CD4-positive, alpha-beta T cell treated with Interleukin-10 for 1 hour (primary cell): ENCODE measurements at regions not wholly inside any gene's neighbourhood (a gene's known extent, or its start where the extent isn't known, plus 50 kb on each side); places are given as distances from the start of the nearest gene placed in this dataset.
"Not testable (repeated sequence)": the region's sequence is repeated elsewhere in the genome, so short reads cannot be mapped to it uniquely, and the experiment has no call there.

Source experiments
- DNase-seq: peaks from one replicate; pipeline ENCODE4 v3.0.0-alpha.2; 2020

DNA sequence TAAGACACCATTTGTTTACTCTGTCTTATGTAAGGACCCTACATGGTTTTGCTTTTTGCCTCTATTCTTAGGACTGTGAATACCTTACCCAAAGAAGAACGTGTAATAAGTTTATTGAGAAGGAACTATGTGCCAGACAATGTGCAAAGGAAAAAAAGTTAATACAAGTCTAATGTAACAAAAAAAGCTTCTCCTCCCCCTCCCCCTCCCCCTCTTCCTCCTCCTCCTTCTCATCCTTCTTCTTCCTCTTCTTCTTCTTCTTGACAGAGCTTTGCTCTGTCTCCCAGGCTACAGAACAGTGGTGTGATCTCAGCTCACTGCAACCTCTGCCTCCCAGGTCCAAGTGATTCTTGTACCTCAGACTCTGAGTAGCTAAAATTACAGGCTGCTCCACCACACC lies 50.9 kb upstream of the MITF start:
- no peak for DNase-seq

DNA sequence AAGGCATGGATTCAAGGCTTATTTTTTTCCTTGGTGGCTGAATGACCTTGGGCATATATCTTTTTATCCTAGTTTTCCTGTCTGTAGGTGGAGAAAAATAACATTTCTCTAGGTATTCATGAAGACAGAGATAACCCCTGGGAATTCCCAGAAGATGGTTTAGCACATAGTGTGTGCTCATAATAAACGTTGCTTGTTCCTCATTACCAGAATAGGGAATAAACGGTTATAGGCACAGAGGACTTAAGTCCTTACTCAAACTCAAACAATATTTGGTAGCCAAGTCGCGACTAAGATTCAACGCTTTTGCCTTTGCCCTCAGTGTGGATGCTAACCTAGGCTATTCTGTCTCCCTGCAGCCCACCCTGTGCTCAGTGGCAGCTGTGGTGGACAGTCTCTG lies 51.6 kb upstream of the MITF start:
- no peak for DNase-seq

DNA sequence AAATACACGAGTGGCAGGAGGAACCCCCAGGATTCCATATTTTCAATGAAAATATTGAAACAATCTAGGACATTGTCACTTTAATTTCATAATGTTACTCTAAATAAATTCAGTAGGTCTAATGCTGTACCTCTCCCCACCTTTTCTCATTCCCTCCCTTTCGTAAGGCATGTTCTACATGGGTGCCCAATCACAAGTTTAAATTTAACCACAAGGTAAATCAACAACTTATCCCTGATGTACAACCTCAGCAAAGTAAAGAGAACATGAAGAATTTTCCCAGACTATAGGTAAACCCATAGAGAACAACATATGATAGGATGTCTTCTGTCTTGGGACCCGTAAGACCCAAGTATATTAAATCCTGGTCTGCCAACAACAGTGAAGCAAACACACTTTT lies 53.2 kb upstream of the MITF start:
- no peak for DNase-seq

DNA sequence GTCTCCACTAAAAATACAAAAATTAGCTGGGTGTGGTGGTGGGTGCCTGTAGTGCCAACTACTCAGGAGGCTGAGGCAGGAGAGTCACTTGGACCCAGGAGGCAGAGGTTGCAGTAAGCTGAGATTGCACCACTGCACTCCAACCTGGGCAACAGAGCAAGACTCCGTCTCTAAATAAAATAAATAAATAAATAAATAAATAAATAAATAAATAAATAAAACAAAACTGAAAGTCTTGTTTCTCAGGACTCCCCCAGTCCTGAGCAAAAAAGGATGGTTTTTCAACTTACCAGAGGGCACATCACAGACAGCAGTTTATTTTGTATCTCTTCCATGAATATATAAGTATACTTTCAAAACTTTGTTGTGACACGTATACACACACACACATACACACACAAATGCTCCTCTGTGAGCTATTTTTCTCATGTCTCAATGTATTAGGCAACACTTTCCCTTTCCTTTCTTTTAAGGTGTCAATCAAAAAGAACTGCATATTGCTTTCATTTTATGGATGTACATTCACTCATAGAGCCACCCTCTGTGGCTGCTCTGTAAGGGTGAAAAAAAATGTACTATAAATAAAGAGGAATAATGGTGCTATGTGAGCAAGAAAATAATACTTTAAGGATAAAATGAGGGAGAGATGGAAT lies 54.8 kb upstream of the MITF start:
- no peak for DNase-seq

DNA sequence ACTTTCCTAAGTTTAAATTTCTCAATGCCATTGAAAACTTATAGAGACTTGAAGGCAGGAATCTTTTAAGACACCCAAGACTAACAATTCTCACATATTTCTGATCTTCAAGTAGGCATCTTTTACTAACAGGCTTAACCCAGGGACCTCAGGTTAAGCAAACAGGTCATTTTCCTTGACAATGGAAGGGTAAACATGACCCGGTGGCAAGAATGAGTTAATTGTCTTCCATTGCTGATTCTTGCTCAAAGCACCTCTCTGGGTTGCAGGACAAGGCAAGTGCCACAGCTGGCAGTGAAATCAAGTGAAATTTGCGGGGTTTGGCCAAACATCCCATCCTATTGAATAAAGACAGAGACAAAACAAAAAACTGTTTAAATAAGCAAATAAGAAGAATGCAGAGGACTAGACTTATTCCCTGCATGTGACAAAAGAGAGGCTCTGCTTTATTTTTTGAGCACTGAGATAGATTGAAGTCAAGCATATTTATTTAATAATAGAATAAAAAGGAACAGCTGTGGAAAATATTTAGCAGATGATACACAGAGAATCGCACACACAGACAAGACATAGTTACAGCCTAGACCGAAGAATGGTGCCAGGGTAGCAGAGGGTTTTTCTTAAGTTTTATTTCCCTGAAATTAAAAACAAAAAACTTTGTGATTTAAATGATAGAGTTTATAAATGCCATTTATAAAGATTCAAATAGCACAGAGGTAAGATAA lies 56.0 kb upstream of the MITF start:
- no peak for DNase-seq

DNA sequence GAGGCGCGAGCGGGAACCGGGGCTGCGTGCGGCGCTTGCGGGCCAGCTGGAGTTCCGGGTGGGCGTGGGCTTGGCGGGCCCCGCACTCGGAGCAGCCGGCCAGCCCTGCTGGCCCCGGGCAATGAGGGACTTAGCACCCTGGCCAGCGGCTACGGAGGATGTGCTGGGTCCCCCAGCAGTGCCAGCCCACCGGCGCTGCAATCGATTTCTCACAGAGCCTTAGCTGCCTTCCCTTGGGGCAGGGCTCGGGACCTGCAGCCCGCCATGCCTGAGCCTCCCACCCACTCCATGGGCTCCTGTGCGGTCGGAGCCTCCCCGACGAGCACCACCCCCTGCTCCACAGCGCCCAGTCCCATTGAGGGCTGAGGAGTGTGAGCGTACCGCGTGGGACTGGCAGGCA lies 61.8 kb upstream of the MITF start:
- not testable (repeated sequence) for DNase-seq

DNA sequence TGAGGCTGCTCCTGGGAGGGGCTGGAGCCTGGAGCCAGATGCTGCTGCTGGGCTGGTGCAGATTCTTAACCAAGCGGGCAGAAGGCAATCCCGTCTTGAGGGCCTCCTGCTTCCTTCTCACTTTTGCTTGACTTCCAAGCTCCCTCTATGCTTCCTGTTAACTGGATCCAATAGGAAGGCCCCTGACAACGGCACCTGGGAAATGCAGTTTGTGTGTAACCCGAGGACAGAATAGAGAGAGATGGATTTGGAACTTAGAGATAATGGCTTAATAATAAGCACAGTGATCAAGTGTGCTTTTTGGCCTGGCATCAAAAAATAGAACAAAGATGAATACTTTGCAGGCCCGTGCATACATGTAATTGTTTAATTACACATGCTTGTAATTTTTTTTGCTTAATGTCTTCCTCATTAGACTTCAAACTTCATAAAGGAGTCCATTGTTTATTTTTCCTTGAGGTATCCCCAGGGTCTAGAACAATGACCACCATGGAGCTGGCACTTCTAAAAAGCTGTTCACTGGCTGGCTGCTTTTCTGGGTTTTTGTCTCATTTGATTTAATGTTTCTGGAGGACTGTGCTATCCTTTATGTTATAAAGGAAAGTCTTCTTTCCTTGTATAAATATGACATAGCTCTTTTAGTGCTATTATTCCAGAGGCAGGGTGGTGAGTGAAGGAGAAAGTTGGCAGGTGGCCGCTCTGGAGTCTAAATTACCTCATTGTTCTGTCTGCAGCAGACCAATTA lies 63.3 kb upstream of the MITF start:
- DNase-seq, result no peak

DNA sequence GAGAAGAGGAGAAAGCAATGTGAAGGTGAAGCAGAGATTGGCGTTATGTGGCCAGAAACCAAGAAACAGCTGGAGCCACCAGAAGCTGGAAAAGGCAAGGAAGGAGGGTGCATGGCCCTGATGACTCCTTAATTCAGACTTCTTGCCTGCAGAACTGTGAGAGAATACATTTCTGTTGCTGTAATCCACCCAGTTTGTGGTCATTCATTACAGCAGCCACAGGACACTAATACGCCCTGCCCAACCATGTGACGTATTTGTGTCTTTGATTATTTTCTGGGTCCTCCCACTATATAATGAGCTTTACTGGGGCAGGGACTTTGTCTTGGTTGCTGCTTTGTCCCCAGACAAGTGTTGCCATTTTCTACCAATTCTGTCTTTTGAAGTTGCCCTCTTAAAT lies 64.5 kb upstream of the MITF start:
- DNase-seq, result no peak

DNA sequence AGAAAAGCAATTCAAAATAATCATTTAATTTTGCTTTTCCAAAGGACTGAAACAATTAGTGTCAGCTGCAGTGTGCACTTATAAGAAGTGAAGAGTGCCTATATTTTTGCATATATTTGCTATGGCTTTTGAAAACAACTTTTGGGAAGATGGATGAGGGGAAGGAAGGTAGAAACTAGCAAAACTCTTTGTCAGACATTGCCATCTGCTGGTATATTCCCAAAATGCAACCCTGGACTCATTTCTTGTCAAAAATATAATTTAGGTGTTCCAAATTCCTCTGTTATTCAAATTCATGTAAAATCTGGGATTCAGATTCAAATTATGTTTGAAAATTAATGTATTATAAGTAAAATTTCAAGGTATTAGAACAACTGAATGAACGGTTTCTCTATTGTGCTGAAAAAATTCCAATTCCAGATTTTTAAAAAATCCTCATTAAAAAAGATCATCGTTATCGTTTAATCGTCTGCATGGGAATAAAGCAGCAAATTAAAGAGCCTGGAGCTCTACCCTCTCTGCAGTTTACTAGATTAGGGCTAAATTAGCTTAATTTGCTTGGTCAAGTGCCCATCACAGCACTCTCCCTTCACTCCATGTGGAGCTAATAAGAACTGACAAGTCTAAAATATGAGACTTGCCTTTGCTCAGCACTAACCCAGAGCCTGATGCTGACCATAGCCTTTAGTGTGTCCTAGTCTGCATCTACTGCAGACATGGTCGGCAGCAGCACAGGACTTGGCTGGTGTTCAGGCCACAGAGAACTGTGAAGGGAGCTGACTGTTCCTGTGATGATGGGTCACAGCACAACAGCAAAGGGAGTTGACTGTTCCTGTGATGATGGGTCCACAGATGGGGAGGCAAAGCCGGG lies 67.9 kb upstream of the MITF start:
- no peak for DNase-seq

DNA sequence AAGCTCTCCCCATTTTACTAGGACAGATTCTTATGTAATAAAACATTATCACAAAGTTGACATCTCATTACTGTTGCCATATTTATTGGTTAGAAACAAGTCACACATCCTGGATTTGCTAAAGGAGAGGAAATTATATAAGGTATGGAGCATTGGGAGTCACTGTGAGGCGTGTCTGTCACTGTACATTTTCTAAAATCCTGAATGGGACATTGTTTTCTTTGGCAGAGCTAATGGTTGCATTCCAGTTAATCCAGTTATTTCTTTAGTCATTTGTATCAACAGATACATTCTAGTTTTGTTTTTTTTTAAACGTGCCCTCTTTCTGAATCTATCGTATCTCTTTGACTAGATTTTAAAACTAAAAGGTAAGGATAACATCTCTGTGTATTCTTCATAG lies 70.2 kb upstream of the MITF start:
- DNase-seq, result no peak

DNA sequence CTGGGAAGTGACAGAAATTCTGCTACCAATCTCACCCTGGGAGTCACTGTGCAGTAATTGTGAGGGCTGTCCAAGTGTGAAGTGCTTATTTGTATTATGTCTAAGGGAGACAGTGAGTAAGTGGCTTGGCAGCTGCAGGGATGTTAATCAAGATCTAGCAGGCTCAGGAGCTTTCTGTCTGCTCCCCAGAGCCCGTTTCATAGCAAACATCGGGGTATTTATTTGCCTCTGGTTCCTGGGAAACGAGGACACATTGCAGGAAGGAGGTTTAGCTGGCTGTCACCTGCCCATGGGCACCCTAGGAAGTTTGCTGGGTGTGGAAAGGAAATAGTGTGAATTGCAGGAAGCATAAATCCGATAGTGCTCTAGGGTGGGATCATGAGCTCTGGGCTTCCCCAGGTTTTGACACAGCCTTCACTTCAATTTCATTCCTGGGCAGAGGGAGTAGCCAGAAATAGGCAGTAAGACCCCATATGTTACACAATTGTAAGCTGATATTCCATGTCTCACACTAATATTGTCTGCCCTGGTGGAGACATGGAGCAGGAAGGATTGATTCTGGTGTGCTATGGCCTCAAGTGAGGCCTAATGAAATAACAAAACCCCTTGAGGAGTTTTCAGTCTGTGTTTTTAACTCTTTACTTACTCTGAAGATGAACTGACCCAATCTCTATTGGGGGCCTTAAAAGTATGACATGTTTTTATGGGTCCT lies 74.1 kb upstream of the MITF start:
- DNase-seq, result no peak

DNA sequence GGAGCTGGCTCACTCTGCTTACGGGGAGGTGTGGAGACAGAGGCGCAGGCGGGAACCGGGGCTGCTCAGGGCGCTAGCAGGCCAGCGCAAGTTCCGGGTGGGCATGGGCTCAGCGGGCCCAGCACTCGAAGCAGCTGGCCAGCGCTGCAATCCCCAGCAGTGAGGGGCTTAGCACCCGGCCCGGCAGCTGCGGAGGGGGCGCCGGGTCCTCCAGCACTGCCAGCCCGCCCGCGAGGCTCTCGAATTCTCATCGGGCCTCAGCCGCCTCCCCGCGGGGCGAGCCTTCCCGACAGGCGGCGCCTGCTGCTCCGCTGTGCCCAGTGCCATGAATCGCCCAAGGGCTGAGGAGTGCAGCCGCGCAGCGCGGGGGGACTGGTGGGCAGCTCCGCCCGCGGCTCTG lies 78.6 kb upstream of the MITF start:
- DNase-seq, result no peak

DNA sequence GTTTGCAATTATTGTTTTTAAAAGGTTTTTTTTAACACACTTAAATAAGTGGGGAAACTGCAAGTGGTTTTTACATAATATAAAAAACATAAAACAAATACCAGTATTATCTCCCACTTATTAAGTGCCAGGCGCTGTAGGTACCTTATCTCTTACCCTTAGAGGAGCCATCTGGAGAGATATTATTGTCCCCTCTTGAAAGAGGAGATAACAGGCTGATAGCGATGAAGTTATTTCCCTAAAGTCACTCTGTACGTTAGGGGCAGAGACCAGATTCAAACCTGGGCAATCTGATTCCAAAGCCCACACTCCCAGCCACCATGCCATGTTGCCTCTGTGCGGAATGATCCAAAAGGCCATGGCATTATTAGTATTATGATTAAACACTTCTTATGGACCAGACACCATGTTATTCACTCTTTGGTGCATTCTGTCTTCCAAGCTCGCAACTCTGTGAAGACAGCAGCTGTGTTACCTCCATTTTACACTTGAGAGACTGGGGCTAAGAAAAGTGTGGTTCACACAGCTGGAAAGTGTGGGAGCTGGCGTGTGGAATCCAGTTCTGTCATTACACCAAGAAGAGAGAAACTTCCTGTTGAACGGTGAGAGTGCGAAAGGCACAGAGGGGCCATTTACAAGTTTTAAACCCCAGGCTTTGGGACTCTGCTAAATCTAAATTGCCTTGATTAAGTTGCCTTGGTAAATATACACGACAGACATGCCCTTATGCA lies 79.9 kb upstream of the MITF start:
- no peak for DNase-seq

DNA sequence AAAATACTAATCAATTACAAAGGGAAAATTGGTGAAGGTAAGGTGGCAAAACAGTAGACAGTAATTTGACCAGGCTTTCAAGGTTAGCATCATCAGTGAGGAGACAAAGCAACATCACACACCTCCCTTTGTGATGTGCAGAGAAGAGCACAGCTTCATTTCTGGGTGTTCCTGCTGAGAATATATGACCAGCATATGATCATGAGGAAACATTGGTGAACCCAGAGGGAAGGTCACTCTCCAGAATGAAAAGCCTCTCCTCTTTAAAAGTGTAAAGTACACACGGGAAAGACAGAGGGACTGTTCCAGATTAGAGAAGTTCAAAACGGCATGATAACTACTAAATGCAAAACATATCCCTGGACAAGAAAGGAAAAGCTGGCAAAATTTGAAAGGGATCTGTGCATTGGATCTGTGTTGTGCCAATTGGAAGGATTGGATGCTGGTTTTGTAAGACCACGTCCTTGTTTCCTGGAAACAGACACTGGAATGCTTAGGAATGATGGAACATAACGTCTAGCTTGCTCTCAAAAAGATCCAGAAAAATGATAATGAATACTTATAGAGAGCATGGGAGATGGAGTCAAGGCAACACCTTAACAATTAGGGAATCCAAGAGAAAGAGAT lies 80.6 kb upstream of the MITF start:
- no peak for DNase-seq

DNA sequence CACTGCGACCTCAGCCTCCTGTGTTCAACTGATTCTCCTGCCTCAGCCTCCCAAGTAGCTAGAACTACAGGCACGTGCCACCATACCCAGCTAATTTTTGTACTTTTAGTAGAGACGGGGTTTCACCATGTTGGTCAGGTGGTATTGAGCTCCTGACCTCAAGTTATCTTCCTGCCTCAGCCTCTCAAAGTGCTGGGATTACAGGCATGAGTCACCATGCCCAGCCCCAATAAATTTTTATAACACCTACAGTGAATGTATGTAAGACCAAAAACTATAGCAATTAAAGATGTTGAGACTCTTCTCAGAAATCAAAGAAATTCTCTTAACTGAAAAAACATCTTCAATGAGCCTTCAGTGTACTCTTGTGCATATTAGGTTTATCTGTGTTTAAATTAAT lies 82.2 kb upstream of the MITF start:
- DNase-seq, result not testable (repeated sequence)

DNA sequence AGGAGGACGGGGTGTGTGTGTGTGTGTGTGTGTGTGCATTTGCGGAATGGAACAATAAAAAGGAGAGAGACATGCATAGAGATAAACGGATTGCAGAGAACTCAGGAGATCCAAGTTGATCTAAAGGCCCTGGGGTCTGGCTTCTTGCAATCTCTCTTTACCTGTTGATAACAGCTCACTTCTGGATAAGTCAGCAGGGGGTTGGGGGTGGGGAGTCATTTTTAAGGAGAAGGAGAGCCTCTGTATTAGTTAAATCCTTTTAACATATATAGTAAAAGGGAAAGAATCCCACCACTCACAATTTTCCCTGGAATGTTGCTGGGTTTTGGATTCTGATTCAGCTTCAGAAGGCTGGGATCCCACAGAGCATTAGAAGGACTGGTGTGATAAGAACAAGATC lies 87.5 kb upstream of the MITF start:
- DNase-seq, result no peak

DNA sequence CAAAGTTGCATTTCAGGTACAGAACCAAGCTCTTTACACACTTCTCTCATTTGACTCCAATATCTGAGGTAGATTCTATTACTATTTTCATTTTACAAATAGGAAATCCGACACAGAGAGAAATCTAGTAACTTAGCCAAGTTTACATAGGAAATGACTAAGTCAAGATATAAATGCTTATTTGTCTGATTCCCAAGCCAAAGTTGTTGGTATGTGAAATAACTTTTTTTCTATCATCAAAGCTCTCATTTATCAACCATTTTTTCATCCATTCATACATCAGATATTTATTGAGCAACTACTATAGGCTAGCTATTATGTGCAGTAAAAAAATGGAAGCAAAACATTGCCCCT lies 89.2 kb upstream of the MITF start:
- DNase-seq, result no peak

DNA sequence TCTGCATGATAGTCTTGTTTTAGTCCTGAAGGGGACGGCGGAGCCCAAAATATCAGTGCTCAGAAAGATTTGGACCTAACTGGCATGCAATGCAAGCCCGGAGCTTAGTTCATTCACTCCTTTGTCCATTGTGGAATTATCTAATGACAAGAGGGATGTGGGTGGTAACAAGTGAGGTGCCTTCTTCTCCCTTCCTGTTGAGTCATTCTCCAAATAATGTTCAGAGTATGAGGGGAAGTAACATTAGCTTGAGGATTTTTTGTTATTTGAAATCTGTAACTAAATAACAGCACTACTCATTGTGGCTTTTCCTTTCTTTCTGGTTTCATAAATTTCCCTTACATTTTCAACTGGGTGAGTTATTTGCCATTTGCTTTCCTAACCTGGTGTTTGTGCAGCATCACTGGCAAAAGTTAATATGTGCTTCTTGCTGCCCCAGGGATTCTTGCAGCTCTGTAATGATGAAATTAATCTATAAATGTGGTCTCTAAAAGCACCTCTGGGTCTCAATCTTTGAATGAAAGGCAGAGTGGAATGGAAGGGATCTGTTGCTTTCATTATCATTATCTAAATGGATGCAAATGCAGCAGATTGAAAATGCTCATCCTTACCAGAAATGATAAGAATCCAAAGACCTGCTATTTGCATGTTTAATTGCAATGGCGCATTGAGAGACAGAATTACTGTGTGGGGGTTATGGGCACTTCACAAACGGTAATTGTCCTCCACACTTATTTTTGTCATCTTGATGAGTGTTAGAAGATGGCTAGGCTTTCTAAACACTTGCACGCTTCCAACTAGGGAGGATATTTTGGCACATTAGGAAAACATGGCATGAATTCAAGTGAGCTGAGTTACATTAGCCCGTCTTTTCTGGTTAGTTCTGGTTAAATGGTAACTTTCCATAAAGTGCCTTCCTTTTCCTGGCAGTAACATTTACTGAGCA lies 89.9 kb upstream of the MITF start:
- DNase-seq, result no peak

DNA sequence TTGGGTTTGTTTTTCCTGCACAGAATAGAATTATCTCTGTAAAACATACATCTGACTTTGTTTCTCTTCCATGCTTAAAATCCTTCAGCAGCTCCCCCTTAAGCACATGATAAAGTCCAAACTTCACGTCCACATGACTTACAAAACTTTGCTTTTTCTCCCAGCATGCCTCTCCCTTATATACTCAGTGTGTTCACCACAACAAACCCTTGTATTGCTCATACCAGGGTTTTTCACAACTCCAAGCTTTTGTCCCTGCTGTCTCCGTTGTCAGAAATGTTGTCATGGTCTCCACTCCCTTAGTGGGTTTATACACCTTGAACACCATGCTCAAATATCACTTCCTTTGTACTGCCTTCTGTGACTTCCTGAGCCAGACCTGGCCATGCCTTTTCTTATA lies 91.1 kb upstream of the MITF start:
- no peak for DNase-seq

DNA sequence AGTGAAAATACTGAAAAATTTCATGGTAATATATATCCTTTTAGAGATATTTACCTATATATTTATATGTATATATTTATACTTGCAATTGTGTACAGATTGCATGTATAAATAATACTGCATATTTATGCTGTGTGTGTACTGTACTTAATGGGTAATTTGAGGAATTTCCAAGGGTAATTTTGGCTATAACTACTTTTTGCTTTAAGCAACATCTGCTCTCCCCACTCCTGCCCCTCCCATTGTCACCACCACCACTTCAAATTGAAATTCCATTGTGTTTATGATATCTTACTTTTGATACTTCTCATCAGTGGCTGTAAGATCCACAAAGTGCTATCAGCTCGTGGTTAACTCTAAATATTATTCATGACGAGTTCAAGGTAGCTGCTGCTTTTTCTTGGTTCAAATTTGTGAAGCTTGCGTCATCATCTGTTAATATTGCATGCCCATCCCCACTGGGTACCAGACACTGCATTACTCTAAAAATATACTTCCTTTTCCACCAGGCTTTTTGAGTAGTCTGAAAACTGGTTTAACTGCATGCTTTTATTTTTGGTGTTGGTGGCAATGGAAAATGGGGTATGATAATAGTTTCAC lies 91.7 kb upstream of the MITF start:
- DNase-seq, result no peak
